T-helper 2 cell treated with Interferon-gamma antibody and Interleukin-4, amounts not matched to agents 5 μg/mL and 100 μg/mL, for 36 hours (primary cell): ENCODE measurements at regions not wholly inside any gene's neighbourhood (a gene's known extent, or its start where the extent isn't known, plus 50 kb on each side); places are given as distances from the start of the nearest gene placed in this dataset.

Experiments used
- DNase-seq: peaks from one replicate; pipeline ENCODE4 v3.0.0; 2021; ENCODE audit warnings: low spot score
- H3K27ac Mint-ChIP-seq: one replicate; pipeline ENCODE4 v1.8.0; 2021; ENCODE audit warnings: mild to moderate bottlenecking, mixed read lengths
- H3K27me3 Mint-ChIP-seq: one replicate; pipeline ENCODE4 v1.8.0; 2021; ENCODE audit warnings: low read depth, mixed read lengths
- H3K36me3 Mint-ChIP-seq: one replicate; pipeline ENCODE4 v1.8.0; 2021; ENCODE audit warnings: low read depth, mixed read lengths
- H3K4me1 Mint-ChIP-seq: one replicate; pipeline ENCODE4 v1.8.0; 2021; ENCODE audit warnings: low read depth, mixed read lengths
- H3K4me3 Mint-ChIP-seq: one replicate; pipeline ENCODE4 v1.8.0; 2022; ENCODE audit warnings: mild to moderate bottlenecking, moderate library complexity, mixed read lengths
- H3K9me3 Mint-ChIP-seq: one replicate; pipeline ENCODE4 v1.8.0; 2021; ENCODE audit warnings: mixed read lengths

DNA sequence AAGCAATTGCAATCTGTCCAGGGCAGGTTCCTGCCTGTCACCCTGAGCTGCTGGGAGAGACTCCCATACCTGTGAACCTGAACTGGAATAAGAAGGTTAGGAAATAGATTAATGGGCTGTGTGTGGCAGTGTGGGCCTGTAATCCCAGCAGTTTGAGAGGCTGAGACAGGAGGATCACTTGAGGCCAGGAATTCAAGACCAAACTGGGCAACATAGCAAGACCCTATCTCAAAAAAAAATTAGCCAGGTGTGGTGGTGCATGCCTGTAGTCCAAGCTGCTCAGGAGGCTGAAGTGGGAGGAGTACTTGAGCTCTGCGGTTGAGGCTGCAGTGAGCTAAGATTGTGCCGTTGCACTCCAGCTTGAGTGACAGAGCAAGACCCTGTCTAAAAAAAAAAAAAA is 127.7 kb upstream of the DSEL start:
- no peaks in the 10 kb centered on the region for H3K4me1 Mint-ChIP-seq
- H3K4me3 Mint-ChIP-seq = no peak overlapping the region
- DNase-seq = no peak
- no peaks in the 10 kb centered on the region for H3K9me3 Mint-ChIP-seq
- H3K27ac Mint-ChIP-seq = no peak overlapping the region
- no peaks in the 10 kb centered on the region for H3K27me3 Mint-ChIP-seq
- H3K36me3 Mint-ChIP-seq = no peaks in the 10 kb centered on the region

DNA sequence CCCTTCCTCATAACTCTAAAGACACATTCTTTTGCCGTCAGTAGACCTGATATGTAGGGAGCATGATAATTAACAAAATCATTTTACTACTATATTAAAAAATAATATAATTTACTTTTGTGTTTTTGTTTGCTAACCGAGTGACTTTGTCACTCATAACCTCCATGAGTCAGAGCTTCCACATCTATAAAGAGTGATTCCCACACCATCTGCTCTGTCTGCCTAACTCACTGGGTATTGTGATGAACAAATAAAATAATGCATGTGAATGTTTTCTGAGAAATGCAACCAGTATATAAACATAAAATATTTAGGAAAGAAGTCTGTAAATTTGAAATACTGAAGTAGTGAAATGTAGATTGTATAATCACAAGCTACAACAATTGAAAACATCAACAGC is 123.4 kb upstream of the DSEL start:
- Mint-ChIP-seq H3K4me3 (no peak overlapping the region), H3K4me1 (no peaks in the 10 kb centered on the region), H3K36me3 (no peaks in the 10 kb centered on the region), H3K27ac (no peak overlapping the region), H3K27me3 (no peaks in the 10 kb centered on the region), H3K9me3 (no peaks in the 10 kb centered on the region)
- DNase-seq = no peak

- no peak for DNase-seq
- Mint-ChIP-seq H3K4me1 (no peaks in the 10 kb centered on the region), H3K9me3 (no peaks in the 10 kb centered on the region), H3K27ac (no peak overlapping the region), H3K27me3 (no peaks in the 10 kb centered on the region), H3K4me3 (no peak overlapping the region), H3K36me3 (no peaks in the 10 kb centered on the region)
Observed at GRCh38 chr18:67636597-67637385, 120.3 kb upstream of the DSEL start.

DNA sequence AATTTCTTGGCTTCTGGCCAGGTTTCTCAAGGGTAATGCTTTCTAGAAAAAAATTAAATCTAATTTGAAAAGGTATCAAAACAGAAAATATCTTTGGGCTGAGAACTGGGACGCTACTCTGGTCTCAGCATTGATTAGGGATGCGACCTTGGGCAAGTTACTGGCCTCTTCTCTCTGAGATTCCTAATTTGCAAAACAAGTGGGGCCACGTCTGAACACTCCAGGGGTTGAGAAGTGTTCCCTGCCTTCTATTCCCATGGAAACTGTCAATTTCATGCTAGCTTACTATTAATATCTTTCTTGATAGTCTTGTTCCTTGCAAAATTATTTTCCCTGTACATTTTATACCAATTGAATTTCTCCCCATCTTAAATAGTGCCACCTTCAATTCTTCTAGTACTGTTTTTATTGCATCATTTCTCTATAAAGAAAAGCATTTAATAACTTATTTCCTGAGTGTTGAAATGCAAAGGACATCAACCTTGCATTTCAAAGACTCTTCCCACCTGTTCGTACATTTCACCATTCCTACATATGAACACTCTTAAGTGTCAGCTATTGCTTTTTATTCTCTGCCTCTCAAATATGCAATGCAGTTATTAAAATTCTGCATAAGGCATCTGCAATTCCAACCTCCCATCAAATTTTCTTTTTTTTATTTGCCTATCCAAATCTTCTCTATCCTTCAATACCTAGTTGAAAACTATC is 118.3 kb upstream of the DSEL start:
- no peaks in the 10 kb centered on the region for H3K27me3 Mint-ChIP-seq
- no peak overlapping the region for H3K27ac Mint-ChIP-seq
- H3K36me3 Mint-ChIP-seq = no peaks in the 10 kb centered on the region
- no peak overlapping the region for H3K4me3 Mint-ChIP-seq
- H3K4me1 Mint-ChIP-seq = no peaks in the 10 kb centered on the region
- no peak for DNase-seq
- H3K9me3 Mint-ChIP-seq = no peaks in the 10 kb centered on the region

- Mint-ChIP-seq H3K27ac (no peak overlapping the region), H3K9me3 (no peaks in the 10 kb centered on the region), H3K4me1 (no peaks in the 10 kb centered on the region), H3K27me3 (no peaks in the 10 kb centered on the region), H3K4me3 (no peak overlapping the region), H3K36me3 (no peaks in the 10 kb centered on the region)
- no peak for DNase-seq
Observed at GRCh38 chr18:67633939-67634338, 117.4 kb upstream of the DSEL start.

DNA sequence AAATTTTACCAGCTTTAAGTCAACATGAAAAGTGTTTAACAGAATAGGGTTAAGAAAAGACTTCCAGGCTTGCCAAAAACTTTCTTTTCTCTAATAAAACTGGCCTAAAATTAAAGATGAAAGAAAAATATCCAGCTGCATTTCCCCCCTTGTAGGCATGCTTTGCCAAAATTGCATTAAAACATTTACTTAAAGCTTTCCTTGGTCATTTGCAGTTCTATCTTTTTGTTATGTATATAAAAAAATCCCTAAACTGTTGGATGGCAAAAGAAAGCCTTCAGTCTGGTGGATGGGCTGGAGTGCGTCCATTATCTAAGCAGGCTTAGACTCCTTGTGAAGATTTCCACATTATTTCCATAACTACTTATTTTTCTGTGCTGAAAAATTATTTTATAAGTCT is 105.4 kb upstream of the DSEL start:
- H3K4me3 Mint-ChIP-seq = no peak overlapping the region
- no peak for DNase-seq
- H3K27ac Mint-ChIP-seq = no peak overlapping the region
- no peaks in the 10 kb centered on the region for H3K36me3 Mint-ChIP-seq
- H3K27me3 Mint-ChIP-seq = no peaks in the 10 kb centered on the region
- H3K9me3 Mint-ChIP-seq = no peaks in the 10 kb centered on the region
- H3K4me1 Mint-ChIP-seq = no peaks in the 10 kb centered on the region

DNA sequence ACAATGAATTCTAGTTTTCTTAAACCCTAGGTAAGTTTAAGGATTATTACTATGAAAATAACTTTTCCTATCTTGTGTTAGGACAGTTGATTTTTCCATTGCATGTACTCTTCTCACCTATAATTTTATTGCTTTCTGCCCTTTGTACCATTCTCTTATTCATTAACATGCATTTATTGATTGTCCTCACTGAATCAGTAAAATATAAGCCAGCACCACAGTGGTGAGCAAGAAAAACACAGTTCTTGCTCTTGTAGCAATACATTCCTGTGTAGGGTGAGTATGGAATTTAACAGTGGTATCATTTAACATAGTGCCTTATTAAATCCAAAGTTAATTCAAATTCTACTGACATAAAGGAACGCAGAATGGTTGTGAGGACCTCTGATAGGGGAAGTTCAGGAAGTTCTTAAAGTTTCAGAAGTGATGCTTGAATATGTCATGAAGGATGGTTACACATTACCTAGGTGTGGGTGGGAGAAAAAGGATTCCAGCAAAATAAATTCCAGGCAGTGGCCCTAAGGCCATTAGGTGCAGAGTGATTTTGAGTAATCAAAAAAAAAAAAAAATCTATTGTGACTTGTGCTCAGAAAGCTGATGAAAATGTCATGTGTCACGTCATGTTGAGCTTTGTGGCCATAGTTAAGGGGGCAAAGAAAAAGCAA is 104.7 kb upstream of the DSEL start:
- Mint-ChIP-seq H3K9me3 (no peaks in the 10 kb centered on the region), H3K36me3 (no peaks in the 10 kb centered on the region), H3K4me1 (no peaks in the 10 kb centered on the region), H3K27me3 (no peaks in the 10 kb centered on the region), H3K4me3 (no peak overlapping the region), H3K27ac (no peak overlapping the region)
- DNase-seq = no peak

GRCh38 chr18:67618061-67618460 is 101.5 kb upstream of the DSEL start:
- DNase-seq = no peak
- Mint-ChIP-seq H3K4me1 (no peaks in the 10 kb centered on the region), H3K9me3 (no peaks in the 10 kb centered on the region), H3K36me3 (no peaks in the 10 kb centered on the region), H3K27ac (no peak overlapping the region), H3K27me3 (no peaks in the 10 kb centered on the region), H3K4me3 (no peak overlapping the region)

- H3K27me3 Mint-ChIP-seq = no peaks in the 10 kb centered on the region
Observed at GRCh38 chr18:67615876-67616275, 99.4 kb upstream of the DSEL start.

DNA sequence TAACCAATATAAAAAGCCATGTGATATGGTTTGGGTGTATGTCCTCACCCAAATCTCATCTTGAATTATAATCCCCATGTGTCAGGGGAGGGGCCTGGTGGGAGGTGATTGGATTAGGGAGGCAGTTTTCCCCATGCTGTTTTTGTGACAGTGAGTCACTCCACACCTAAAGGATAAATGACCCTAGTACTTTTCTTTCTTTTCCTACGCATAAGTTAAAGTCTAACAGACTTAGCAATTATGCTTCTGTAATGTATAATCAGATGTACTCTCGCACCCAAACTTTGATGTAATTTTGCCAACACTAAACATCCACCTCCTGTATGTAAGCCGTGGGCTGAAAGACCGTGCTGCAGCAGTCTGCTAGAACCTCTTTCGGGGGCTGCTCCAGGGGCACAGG is 97.2 kb upstream of the DSEL start:
- H3K9me3 Mint-ChIP-seq = no peaks in the 10 kb centered on the region
- H3K27ac Mint-ChIP-seq = no peak overlapping the region
- no peaks in the 10 kb centered on the region for H3K27me3 Mint-ChIP-seq
- no peaks in the 10 kb centered on the region for H3K4me1 Mint-ChIP-seq
- no peak for DNase-seq
- no peaks in the 10 kb centered on the region for H3K36me3 Mint-ChIP-seq
- H3K4me3 Mint-ChIP-seq = no peak overlapping the region

More at GRCh38 chr18:67615876-67616275, 99.4 kb upstream of the DSEL start:
- DNase-seq = no peak
- H3K4me3 Mint-ChIP-seq = no peak overlapping the region
- no peaks in the 10 kb centered on the region for H3K9me3 Mint-ChIP-seq
- H3K27ac Mint-ChIP-seq = no peak overlapping the region
- H3K4me1 Mint-ChIP-seq = no peaks in the 10 kb centered on the region
- no peaks in the 10 kb centered on the region for H3K36me3 Mint-ChIP-seq

DNA sequence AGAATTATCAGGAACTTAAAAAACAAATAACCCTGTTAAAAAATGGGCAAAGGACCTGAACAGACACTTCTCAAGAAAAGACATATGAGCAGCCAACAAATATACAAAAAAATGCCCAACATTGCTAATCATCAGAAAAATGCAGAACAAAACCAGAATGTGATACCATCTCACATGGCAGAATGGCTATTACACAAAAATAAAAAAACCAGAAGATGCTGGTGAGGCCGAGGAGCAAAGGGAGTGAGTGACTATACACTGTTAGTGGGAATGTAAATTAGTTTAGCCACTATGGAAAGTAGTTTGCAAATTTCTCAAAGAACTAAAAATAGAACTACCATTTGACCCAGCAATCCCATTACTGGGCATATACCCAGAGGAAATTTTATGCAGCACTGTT is 95.8 kb upstream of the DSEL start:
- H3K4me1 Mint-ChIP-seq = no peaks in the 10 kb centered on the region
- no peaks in the 10 kb centered on the region for H3K27me3 Mint-ChIP-seq
- no peaks in the 10 kb centered on the region for H3K9me3 Mint-ChIP-seq
- DNase-seq = no peak
- H3K4me3 Mint-ChIP-seq = no peak overlapping the region
- no peaks in the 10 kb centered on the region for H3K36me3 Mint-ChIP-seq
- H3K27ac Mint-ChIP-seq = no peak overlapping the region

DNA sequence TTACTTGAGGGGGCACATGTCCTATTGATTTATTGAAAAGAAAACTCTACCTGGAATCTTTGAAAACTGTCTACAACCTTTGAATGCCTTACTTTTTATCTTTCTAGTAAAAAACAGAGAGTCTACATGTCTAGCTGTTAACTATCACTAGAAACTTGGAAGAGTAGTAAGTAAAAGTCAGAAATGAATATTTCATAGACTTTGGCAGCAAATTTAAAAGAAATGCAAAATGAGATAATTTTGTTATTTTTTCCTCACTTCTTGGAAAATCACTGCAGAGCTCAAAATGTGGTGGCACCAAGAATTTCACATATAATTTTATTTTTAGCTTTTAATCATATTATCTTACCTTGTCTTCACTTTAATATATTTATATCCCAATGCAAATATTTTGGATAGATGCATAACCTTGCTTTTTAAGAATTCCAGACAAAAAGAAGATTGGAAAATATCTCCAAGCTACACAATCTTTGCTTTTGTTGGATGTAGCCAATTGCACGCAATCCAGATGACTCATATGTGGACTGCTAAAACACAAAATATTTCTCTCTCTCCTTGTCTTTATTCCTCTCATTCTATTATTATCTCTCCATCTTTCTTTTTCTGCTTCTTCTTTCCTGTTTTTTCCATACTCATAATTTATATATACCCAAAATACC is 92.2 kb upstream of the DSEL start:
- Mint-ChIP-seq H3K27me3 (no peaks in the 10 kb centered on the region), H3K4me3 (no peak overlapping the region), H3K36me3 (no peaks in the 10 kb centered on the region), H3K4me1 (no peaks in the 10 kb centered on the region), H3K9me3 (no peaks in the 10 kb centered on the region), H3K27ac (no peak overlapping the region)
- no peak for DNase-seq

DNA sequence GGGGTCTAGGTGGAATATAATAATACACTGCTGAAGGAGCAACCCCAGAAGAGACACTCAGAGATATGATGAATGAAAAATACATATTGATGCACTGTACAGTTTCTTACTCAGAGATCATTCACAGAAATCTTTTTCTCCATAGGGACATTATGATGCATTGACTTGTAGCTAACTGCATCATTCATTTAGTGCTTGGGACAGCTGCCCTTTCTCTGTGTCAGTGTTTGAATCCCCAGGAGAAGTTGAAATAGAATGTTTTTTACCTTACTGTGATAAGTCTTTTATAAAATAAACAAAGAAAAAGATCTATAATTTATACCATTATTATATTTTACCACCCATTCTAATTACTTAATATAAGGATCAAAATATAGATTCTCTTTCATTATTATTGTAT is 91.7 kb upstream of the DSEL start:
- no peaks in the 10 kb centered on the region for H3K36me3 Mint-ChIP-seq
- H3K27me3 Mint-ChIP-seq = no peaks in the 10 kb centered on the region
- H3K4me1 Mint-ChIP-seq = no peaks in the 10 kb centered on the region
- H3K4me3 Mint-ChIP-seq = no peak overlapping the region
- DNase-seq = no peak
- H3K27ac Mint-ChIP-seq = no peak overlapping the region
- H3K9me3 Mint-ChIP-seq = no peaks in the 10 kb centered on the region
